Activated CD4-positive, alpha-beta T cell treated with anti-CD3 and anti-CD28 coated beads, Interleukin-2, amount 10 ng/mL, durations not matched to agents 7 days and 5 days (primary cell): ENCODE measurements at regions not wholly inside any gene's neighbourhood (a gene's known extent, or its start where the extent isn't known, plus 50 kb on each side); places are given as distances from the start of the nearest gene placed in this dataset.
A peak's percentile ranks its signal among the peaks of the same experiment; 100 is the strongest.

Experiments
- CTCF ChIA-PET: fragments of 350-600 bp; sonication (Branson Sonifier 250); formaldehyde crosslinking; loops from one replicate; lab custom pipeline; 2021; ENCODE audit warnings: antibody characterized with exemption; lab: Charles Lee
- POLR2A ChIA-PET: fragments of 350-600 bp; sonication (Branson Sonifier 250); formaldehyde crosslinking; loops from one replicate; lab custom pipeline; 2021; ENCODE audit warnings: antibody characterized with exemption; lab: Charles Lee
- DNase-seq: peaks from one replicate; pipeline ENCODE4 v3.0.0-alpha.2; 2020
- H3K27ac Mint-ChIP-seq: one replicate; pipeline ENCODE4 v1.8.0; 2021; ENCODE audit warnings: mild to moderate bottlenecking, moderate library complexity, mixed read lengths
- H3K27me3 Mint-ChIP-seq: one replicate; pipeline ENCODE4 v1.8.0; 2021; ENCODE audit warnings: mixed read lengths
- H3K36me3 Mint-ChIP-seq: one replicate; pipeline ENCODE4 v1.8.0; 2021; ENCODE audit warnings: low read depth, mixed read lengths
- H3K4me1 Mint-ChIP-seq: one replicate; pipeline ENCODE4 v1.8.0; 2021; ENCODE audit warnings: mixed read lengths
- H3K4me3 Mint-ChIP-seq: one replicate; pipeline ENCODE4 v1.8.0; 2021; ENCODE audit warnings: mild to moderate bottlenecking, moderate library complexity, mixed read lengths
- H3K9me3 Mint-ChIP-seq: one replicate; pipeline ENCODE4 v1.8.0; 2021; ENCODE audit warnings: mixed read lengths

- peaks cover 10% of the 10 kb centered on the region for H3K9me3 Mint-ChIP-seq
- CTCF ChIA-PET: no interaction called here
- H3K4me1 Mint-ChIP-seq: peaks cover 10% of the 10 kb centered on the region
- no peaks in the 10 kb centered on the region for H3K27me3 Mint-ChIP-seq
- H3K36me3 Mint-ChIP-seq: no peaks in the 10 kb centered on the region
- H3K27ac Mint-ChIP-seq: no peak overlapping the region
- DNase-seq: no peak
- POLR2A ChIA-PET: no interaction called here
- no peak overlapping the region for H3K4me3 Mint-ChIP-seq
These were observed 94.9 kb upstream of the MSX1 start for GRCh38 chr4:4764558-4764905.

- no peaks in the 10 kb centered on the region for H3K27me3 Mint-ChIP-seq
- no peak overlapping the region for H3K4me3 Mint-ChIP-seq
- peaks cover 10% of the 10 kb centered on the region for H3K9me3 Mint-ChIP-seq
- H3K27ac Mint-ChIP-seq: no peak overlapping the region
- no peak for DNase-seq
- CTCF ChIA-PET: interaction anchor here (0.7 kb wide), 1 partner anchor 240 kb away, joined by 5 read pairs; no protein-coding TSS in a partner anchor
- POLR2A ChIA-PET: no interaction called here
- H3K4me1 Mint-ChIP-seq: peaks cover 10% of the 10 kb centered on the region
- H3K36me3 Mint-ChIP-seq: no peaks in the 10 kb centered on the region
These were observed 95.5 kb upstream of the MSX1 start for GRCh38 chr4:4763822-4764557.

GRCh38 chr4:4762909-4763821 lies 96.3 kb upstream of the MSX1 start:
- peak overlapping the region; percentile 19 for H3K27ac Mint-ChIP-seq
- H3K4me3 Mint-ChIP-seq: no peak overlapping the region

GRCh38 chr4:4762300-4762699 lies 97.2 kb upstream of the MSX1 start:
- peaks cover 10% of the 10 kb centered on the region for H3K4me1 Mint-ChIP-seq
- no peak overlapping the region for H3K4me3 Mint-ChIP-seq
- H3K27ac Mint-ChIP-seq: no peak overlapping the region
- no peaks in the 10 kb centered on the region for H3K27me3 Mint-ChIP-seq
- no peak for DNase-seq
- ChIA-PET CTCF (interaction anchor here (0.5 kb wide), 1 partner anchor 58 kb away, joined by 3 read pairs; no protein-coding TSS in a partner anchor), POLR2A (no interaction called here)
- no peaks in the 10 kb centered on the region for H3K36me3 Mint-ChIP-seq
- peaks cover 9% of the 10 kb centered on the region for H3K9me3 Mint-ChIP-seq

More at GRCh38 chr4:4762909-4763821, 96.3 kb upstream of the MSX1 start:
- H3K36me3 Mint-ChIP-seq: no peaks in the 10 kb centered on the region
- peaks cover 10% of the 10 kb centered on the region for H3K9me3 Mint-ChIP-seq
- H3K27me3 Mint-ChIP-seq: no peaks in the 10 kb centered on the region
- peaks cover 10% of the 10 kb centered on the region for H3K4me1 Mint-ChIP-seq
- DNase-seq: no peak
- POLR2A ChIA-PET: no interaction called here
- CTCF ChIA-PET: interaction anchor here (0.5 to 0.7 kb wide), 2 partner anchors 59 to 239 kb away, joined by 3 to 5 read pairs; no protein-coding TSS in a partner anchor

GRCh38 chr4:4761128-4761982 lies 98.1 kb upstream of the MSX1 start:
- ChIA-PET CTCF (no interaction called here), POLR2A (no interaction called here)
- Mint-ChIP-seq H3K9me3 (peaks cover 6% of the 10 kb centered on the region), H3K27me3 (no peaks in the 10 kb centered on the region), H3K4me1 (peaks cover 10% of the 10 kb centered on the region), H3K36me3 (no peaks in the 10 kb centered on the region), H3K27ac (no peak overlapping the region), H3K4me3 (no peak overlapping the region)
- no peak for DNase-seq

GRCh38 chr4:4759883-4760282 lies 99.6 kb upstream of the MSX1 start:
- H3K27ac Mint-ChIP-seq: no peak overlapping the region
- CTCF ChIA-PET: no interaction called here
- H3K27me3 Mint-ChIP-seq: no peaks in the 10 kb centered on the region
- POLR2A ChIA-PET: no interaction called here
- no peak for DNase-seq
- H3K4me1 Mint-ChIP-seq: peaks cover 10% of the 10 kb centered on the region
- peaks cover 6% of the 10 kb centered on the region for H3K9me3 Mint-ChIP-seq
- no peak overlapping the region for H3K4me3 Mint-ChIP-seq
- no peaks in the 10 kb centered on the region for H3K36me3 Mint-ChIP-seq

- Mint-ChIP-seq H3K27me3 (peaks cover under 1% of the 10 kb centered on the region), H3K9me3 (peaks cover 2% of the 10 kb centered on the region), H3K4me3 (no peak overlapping the region), H3K36me3 (no peaks in the 10 kb centered on the region), H3K4me1 (peaks cover 10% of the 10 kb centered on the region), H3K27ac (no peak overlapping the region)
- ChIA-PET POLR2A (no interaction called here), CTCF (no interaction called here)
- DNase-seq: no peak
These were observed 100.2 kb upstream of the MSX1 start for GRCh38 chr4:4759232-4759631.

GRCh38 chr4:4758681-4759080 lies 100.8 kb upstream of the MSX1 start:
- H3K9me3 Mint-ChIP-seq: no peaks in the 10 kb centered on the region
- POLR2A ChIA-PET: no interaction called here

GRCh38 chr4:4755306-4755705 lies 104.2 kb upstream of the MSX1 start:
- no peaks in the 10 kb centered on the region for H3K4me1 Mint-ChIP-seq
- H3K9me3 Mint-ChIP-seq: no peaks in the 10 kb centered on the region
- ChIA-PET CTCF (no interaction called here), POLR2A (no interaction called here)
- H3K27me3 Mint-ChIP-seq: peaks cover 8% of the 10 kb centered on the region
- H3K27ac Mint-ChIP-seq: no peak overlapping the region
- no peaks in the 10 kb centered on the region for H3K36me3 Mint-ChIP-seq
- DNase-seq: no peak
- H3K4me3 Mint-ChIP-seq: no peak overlapping the region

More at GRCh38 chr4:4758681-4759080, 100.8 kb upstream of the MSX1 start:
- Mint-ChIP-seq H3K4me1 (peaks cover 10% of the 10 kb centered on the region), H3K36me3 (no peaks in the 10 kb centered on the region), H3K4me3 (no peak overlapping the region), H3K27me3 (peaks cover 3% of the 10 kb centered on the region), H3K27ac (no peak overlapping the region)
- CTCF ChIA-PET: no interaction called here
- DNase-seq: no peak

GRCh38 chr4:4754641-4755040 lies 104.8 kb upstream of the MSX1 start:
- no peaks in the 10 kb centered on the region for H3K9me3 Mint-ChIP-seq

GRCh38 chr4:4753643-4754042 lies 105.8 kb upstream of the MSX1 start:
- ChIA-PET CTCF (no interaction called here), POLR2A (no interaction called here)
- Mint-ChIP-seq H3K4me3 (no peak overlapping the region), H3K36me3 (no peaks in the 10 kb centered on the region), H3K4me1 (no peaks in the 10 kb centered on the region), H3K27me3 (peaks cover 8% of the 10 kb centered on the region), H3K27ac (no peak overlapping the region), H3K9me3 (no peaks in the 10 kb centered on the region)
- no peak for DNase-seq

More at GRCh38 chr4:4754641-4755040, 104.8 kb upstream of the MSX1 start:
- no peak for DNase-seq
- Mint-ChIP-seq H3K27me3 (peaks cover 8% of the 10 kb centered on the region), H3K4me1 (no peaks in the 10 kb centered on the region), H3K36me3 (no peaks in the 10 kb centered on the region), H3K4me3 (no peak overlapping the region), H3K27ac (no peak overlapping the region)
- ChIA-PET CTCF (no interaction called here), POLR2A (no interaction called here)

GRCh38 chr4:4752576-4753401 lies 106.7 kb upstream of the MSX1 start:
- no peak overlapping the region for H3K27ac Mint-ChIP-seq
- CTCF ChIA-PET: no interaction called here
- POLR2A ChIA-PET: no interaction called here
- H3K4me1 Mint-ChIP-seq: no peaks in the 10 kb centered on the region
- H3K27me3 Mint-ChIP-seq: peaks cover 8% of the 10 kb centered on the region
- H3K4me3 Mint-ChIP-seq: no peak overlapping the region
- no peak for DNase-seq
- no peaks in the 10 kb centered on the region for H3K9me3 Mint-ChIP-seq
- no peaks in the 10 kb centered on the region for H3K36me3 Mint-ChIP-seq
